ENCODE measurements at regions not wholly inside any gene's neighbourhood (a gene's known extent, or its start where the extent isn't known, plus 50 kb on each side); places are given as distances from the start of the nearest gene placed in this dataset.

GRCh38 chr2:37575780-37576179, 95.7 kb downstream of the CDC42EP3 start:
- Histone ChIP-seq H3K9me3 (ENCODE audit: insufficient read depth in 2 of 2, low read depth in 1 of 2, low read length in 1 of 2) (0 out of 4 replicates have a peak, but pooled peaks cover 0 to 4% of the 10 kb centered on the region in 2 experiments), H3K4ac (replicated peaks; ENCODE audit: insufficient read length, low read depth, low read length) (no peak overlapping the region), H3K79me1 (ENCODE audit: low read depth, low read length) (no peaks in the 10 kb centered on the region), H3K79me2 (ENCODE audit: control insufficient read depth in 1 of 2, insufficient read depth in 2 of 2, low read length in 2 of 2) (no peaks in the 10 kb centered on the region), H3K23ac (ENCODE audit: insufficient read length) (no peak overlapping the region), H3K4me2 (ENCODE audit: insufficient read depth in 1 of 2, low read depth in 2 of 2, low read length in 2 of 2) (no peak overlapping the region), H2AFZ (ENCODE audit: low read length) (no peak overlapping the region), H2AK5ac (ENCODE audit: low read depth, low read length) (no peak overlapping the region), H4K91ac (replicated peaks; ENCODE audit: insufficient read length, low read length) (no peak overlapping the region), H3K4me1 (replicated peaks in 1 of 4; ENCODE audit: control insufficient read depth in 3 of 4, insufficient read depth in 4 of 4, low read length in 3 of 4) (no peaks in the 10 kb centered on the region), H4K5ac (ENCODE audit: insufficient read length, low read depth, low read length) (no peak overlapping the region), H3K36me3 (ENCODE audit: control insufficient read depth in 2 of 4, insufficient read depth in 4 of 4, low read length in 3 of 4) (no peaks in the 10 kb centered on the region), H2BK20ac (ENCODE audit: low read length) (no peak overlapping the region), H3K4me3 (ENCODE audit: extremely low read depth in 1 of 4, insufficient read depth in 2 of 4, low read depth in 3 of 4, low read length in 4 of 4) (no peak overlapping the region), H2BK120ac (replicated peaks; ENCODE audit: low read depth, low read length) (no peak overlapping the region), H2BK5ac (ENCODE audit: low read depth, low read length) (no peak overlapping the region), H4K8ac (ENCODE audit: extremely low read depth, insufficient read depth, low read length) (no peak overlapping the region), H3K18ac (ENCODE audit: extremely low read depth, low read length) (no peak overlapping the region), H3K27ac (ENCODE audit: low read depth, low read length) (no peak overlapping the region), H2BK15ac (ENCODE audit: low read length) (no peak overlapping the region), H3K14ac (ENCODE audit: insufficient read length) (no peak overlapping the region), H4K20me1 (replicated peaks in 1 of 2; ENCODE audit: control insufficient read depth in 1 of 2, insufficient read depth in 2 of 2, low read length in 2 of 2) (no peaks in the 10 kb centered on the region), H3K27me3 (replicated peaks in 1 of 4; ENCODE audit: control insufficient read depth in 3 of 4, extremely low read depth in 1 of 4, insufficient read depth in 3 of 4, low read length in 3 of 4) (no peaks in the 10 kb centered on the region), H2BK12ac (ENCODE audit: low read depth, low read length) (no peak overlapping the region; the same call in 1 of the 2 replicates), H3K23me2 (ENCODE audit: low read depth, low read length) (no peaks in the 10 kb centered on the region), H3K9ac (replicated peaks in 1 of 4; ENCODE audit: extremely low read depth in 1 of 4, low read depth in 3 of 4, low read length in 3 of 4) (no peak overlapping the region), H3K56ac (replicated peaks; ENCODE audit: insufficient read length, low read depth, low read length) (no peak overlapping the region)
- CTCF ChIA-PET (ENCODE audit: partially characterized antibody) = interaction anchor here (0.9 to 1.3 kb wide), 3 partner anchors 9 to 302 kb away, joined by 3 read pairs; no protein-coding TSS in a partner anchor
- no peak for DNase-seq (ENCODE audit: low read depth in 1 of 2, low spot score in 2 of 2)
- no CpG with 5 or more reads among the region's 1 CpG for WGBS, 2 experiments (ENCODE audit: extremely low coverage in 1 of 2, insufficient coverage in 1 of 2, insufficient read length in 1 of 2, insufficient replicate concordance in 2 of 2, low coverage in 1 of 2, low lambda C conversion rate in 2 of 2, missing lambda C conversion rate in 1 of 2)
- POLR2A ChIA-PET (ENCODE audit: partially characterized antibody) = no interaction called here
- TF ChIP-seq RAD21 (IDR thresholded peaks at IDR 0.05 in 1 of 2, conservative IDR thresholded peaks at IDR 0.05 in 1 of 2; ENCODE audit: low read depth in 2 of 2, low read length in 2 of 2) (peak; percentile 36 to 37), CREB1 (IDR thresholded peaks at IDR 0.05) (no peak), SIRT6 (IDR thresholded peaks at IDR 0.05; ENCODE audit: low read length) (no peak), CTCF (IDR thresholded peaks at IDR 0.05; ENCODE audit: control extremely low read depth in 1 of 3, insufficient read depth in 1 of 3, low read depth in 1 of 3, low read length in 3 of 3) (peak in 1 of 3 experiments; percentile 3; a peak in 1 of 4 replicates), SIN3A (conservative IDR thresholded peaks at IDR 0.05 in 1 of 2, IDR thresholded peaks at IDR 0.05 in 1 of 2; ENCODE audit: low read depth in 1 of 2, low read length in 2 of 2) (no peak)
- FAIRE-seq = no peak

All from H1 (cell line).